Activated naive CD4-positive, alpha-beta T cell treated with anti-CD3 and anti-CD28 coated beads, Interleukin-2, amount 10 ng/mL, durations not matched to agents 7 days and 5 days (primary cell): ENCODE measurements at regions not wholly inside any gene's neighbourhood (a gene's known extent, or its start where the extent isn't known, plus 50 kb on each side); places are given as distances from the start of the nearest gene placed in this dataset.
"Not testable (repeated sequence)": the region's sequence is repeated elsewhere in the genome, so short reads cannot be mapped to it uniquely, and the experiment has no call there.

Source experiments
- CTCF ChIA-PET: fragments of 350-600 bp; sonication (Branson Sonifier 250); formaldehyde crosslinking; loops from one replicate; lab custom pipeline; 2021; ENCODE audit warnings: antibody characterized with exemption; lab: Charles Lee
- DNase-seq: peaks from one replicate; pipeline ENCODE4 v3.0.0-alpha.2; 2020
- H3K27ac Mint-ChIP-seq: one replicate; pipeline ENCODE4 v1.8.0; 2021; ENCODE audit warnings: mild to moderate bottlenecking, moderate library complexity, mixed read lengths
- H3K27me3 Mint-ChIP-seq: one replicate; pipeline ENCODE4 v1.8.0; 2021; ENCODE audit warnings: mild to moderate bottlenecking, mixed read lengths
- H3K36me3 Mint-ChIP-seq: one replicate; pipeline ENCODE4 v1.8.0; 2021; ENCODE audit warnings: mixed read lengths
- H3K4me1 Mint-ChIP-seq: one replicate; pipeline ENCODE4 v1.8.0; 2021; ENCODE audit warnings: mixed read lengths
- H3K4me3 Mint-ChIP-seq: one replicate; pipeline ENCODE4 v1.8.0; 2021; ENCODE audit warnings: mild to moderate bottlenecking, moderate library complexity, mixed read lengths
- H3K9me3 Mint-ChIP-seq: one replicate; pipeline ENCODE4 v1.8.0; 2021; ENCODE audit warnings: mixed read lengths

DNA sequence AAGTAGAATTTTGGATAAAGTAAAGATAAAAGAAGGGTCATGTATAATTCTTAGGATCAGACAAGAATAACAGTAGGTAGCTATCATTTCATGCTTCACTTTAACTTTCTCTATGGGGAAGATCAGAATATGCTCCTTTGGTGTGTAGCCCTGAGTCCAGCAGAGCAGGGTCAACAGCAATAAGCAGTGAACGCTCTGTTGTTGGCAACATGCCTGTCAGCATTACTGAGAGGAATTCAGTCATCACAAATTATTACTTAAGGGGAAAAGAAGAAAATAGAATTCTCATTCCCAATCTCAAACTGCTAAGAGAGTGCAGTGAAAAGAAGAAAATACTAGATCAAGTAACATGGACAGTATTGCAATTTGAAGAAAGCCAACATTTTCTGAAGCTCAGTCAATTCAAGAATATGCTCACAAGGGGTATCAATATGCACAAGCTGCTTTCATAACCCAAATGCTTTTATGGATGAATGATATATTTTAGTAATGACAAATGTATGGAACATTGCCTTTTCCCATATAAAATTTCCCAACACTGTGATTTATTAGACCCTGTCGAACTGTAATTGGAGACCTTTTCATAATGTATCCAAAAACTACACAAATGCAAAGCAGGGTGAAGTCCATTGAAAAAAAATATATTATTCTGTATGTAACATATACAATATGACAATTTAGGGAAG is 1359.4 kb downstream of the EFNA5 start:
- Mint-ChIP-seq H3K9me3 (no peaks in the 10 kb centered on the region), H3K4me3 (no peak overlapping the region), H3K27ac (no peak overlapping the region), H3K27me3 (no peaks in the 10 kb centered on the region), H3K36me3 (no peaks in the 10 kb centered on the region), H3K4me1 (no peaks in the 10 kb centered on the region)
- DNase-seq = no peak
- CTCF ChIA-PET = no interaction called here

DNA sequence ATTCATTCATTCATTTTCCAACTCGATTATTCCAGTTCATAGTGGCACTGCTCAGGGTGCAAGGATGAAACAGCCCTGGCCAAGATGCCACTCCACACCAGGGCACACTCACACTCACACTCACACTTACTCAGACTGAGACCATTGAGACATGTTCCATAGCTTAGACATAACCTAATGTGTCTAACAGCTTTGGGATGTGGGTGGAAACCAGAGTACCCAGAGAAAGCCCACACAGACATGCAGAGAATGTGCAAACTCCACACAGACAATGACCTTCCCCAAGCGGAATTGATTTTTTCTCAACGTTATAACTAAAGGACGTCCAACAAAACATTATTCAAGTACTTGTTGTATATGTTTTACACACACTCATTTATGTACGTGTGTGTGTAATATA is 1363.5 kb downstream of the EFNA5 start:
- no peaks in the 10 kb centered on the region for H3K4me1 Mint-ChIP-seq
- no peaks in the 10 kb centered on the region for H3K36me3 Mint-ChIP-seq
- H3K27ac Mint-ChIP-seq = no peak overlapping the region
- CTCF ChIA-PET = no interaction called here
- H3K4me3 Mint-ChIP-seq = no peak overlapping the region
- DNase-seq = no peak
- no peaks in the 10 kb centered on the region for H3K27me3 Mint-ChIP-seq
- no peaks in the 10 kb centered on the region for H3K9me3 Mint-ChIP-seq

DNA sequence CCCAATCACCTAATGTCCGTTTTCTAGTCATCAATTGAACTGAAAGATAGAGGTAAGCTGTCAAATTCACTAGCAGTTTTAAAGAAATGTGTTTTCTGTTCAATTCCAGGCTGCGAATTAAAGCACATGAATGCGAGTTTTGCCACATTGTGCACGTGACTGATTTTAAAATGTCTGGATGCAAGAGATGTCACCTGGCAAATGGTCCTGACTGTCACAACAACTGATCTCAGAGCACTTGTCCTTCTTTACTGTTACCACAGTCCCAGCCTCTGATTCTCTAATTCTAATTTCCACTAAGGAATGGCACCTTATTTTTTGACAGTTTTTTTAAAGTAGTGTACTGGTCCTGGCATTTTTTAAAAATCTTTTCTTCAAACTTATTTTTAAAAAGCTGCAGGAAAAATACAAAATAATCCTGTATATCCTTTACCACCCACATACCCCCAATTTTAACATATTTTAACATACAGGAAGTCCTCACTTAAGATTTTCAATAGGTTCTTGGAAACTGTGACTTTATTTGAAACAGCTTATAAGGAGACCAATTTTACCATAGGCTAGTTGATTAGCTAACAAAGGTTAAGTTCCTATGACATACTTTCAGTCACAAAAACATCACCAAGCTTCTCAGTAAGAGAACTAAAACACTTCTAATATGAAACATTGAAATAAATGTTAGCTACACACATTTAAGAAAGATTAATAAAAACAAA is 1364.3 kb downstream of the EFNA5 start:
- H3K4me3 Mint-ChIP-seq = no peak overlapping the region
- DNase-seq = no peak
- H3K27ac Mint-ChIP-seq = no peak overlapping the region
- no peaks in the 10 kb centered on the region for H3K36me3 Mint-ChIP-seq
- CTCF ChIA-PET = no interaction called here
- H3K9me3 Mint-ChIP-seq = no peaks in the 10 kb centered on the region
- no peaks in the 10 kb centered on the region for H3K4me1 Mint-ChIP-seq
- no peaks in the 10 kb centered on the region for H3K27me3 Mint-ChIP-seq

DNA sequence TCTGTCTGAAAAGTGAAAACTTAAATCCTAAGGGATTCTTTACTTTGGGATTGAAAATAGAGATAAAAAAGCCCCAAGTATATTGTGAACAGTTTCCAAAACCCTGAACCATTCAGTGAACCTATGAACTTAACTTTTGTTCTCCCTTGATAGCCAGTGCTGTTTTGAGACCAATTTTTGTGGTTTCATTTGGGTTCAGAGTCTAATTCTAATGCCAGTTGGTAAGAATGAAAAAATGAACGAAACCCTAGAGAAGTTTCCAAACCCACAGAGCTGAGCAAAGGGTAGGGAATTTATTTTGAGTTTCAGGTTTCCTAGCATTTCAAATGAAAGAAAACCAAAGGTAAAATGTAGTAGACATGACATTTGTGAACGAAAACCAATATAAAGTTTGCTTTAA is 1366.8 kb downstream of the EFNA5 start:
- H3K4me1 Mint-ChIP-seq = no peaks in the 10 kb centered on the region
- CTCF ChIA-PET = no interaction called here
- no peaks in the 10 kb centered on the region for H3K27me3 Mint-ChIP-seq
- H3K4me3 Mint-ChIP-seq = no peak overlapping the region
- no peak overlapping the region for H3K27ac Mint-ChIP-seq
- no peaks in the 10 kb centered on the region for H3K9me3 Mint-ChIP-seq
- no peaks in the 10 kb centered on the region for H3K36me3 Mint-ChIP-seq
- DNase-seq = no peak

DNA sequence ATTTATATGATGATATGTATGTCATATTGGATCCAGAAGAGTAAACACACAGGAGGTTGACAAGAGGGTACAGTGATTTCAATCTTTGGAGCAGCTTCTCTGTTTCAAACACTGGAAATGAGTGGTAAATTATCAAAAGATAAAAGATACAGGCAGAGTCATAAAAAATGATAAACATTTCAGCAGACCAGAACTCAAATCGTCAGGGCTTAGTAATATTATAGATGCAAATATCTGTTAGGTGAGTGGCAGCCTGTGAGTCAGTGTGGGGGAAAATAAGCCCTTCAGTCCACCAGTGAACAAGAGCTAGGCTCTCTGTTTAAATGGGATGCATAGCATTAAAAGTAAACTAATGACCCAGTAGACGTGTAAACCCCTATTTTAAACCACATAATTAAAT is 1378.1 kb downstream of the EFNA5 start:
- H3K36me3 Mint-ChIP-seq = no peaks in the 10 kb centered on the region
- H3K27me3 Mint-ChIP-seq = no peaks in the 10 kb centered on the region
- H3K9me3 Mint-ChIP-seq = no peaks in the 10 kb centered on the region
- DNase-seq = no peak
- H3K27ac Mint-ChIP-seq = no peak overlapping the region
- no peak overlapping the region for H3K4me3 Mint-ChIP-seq
- CTCF ChIA-PET = no interaction called here
- H3K4me1 Mint-ChIP-seq = no peaks in the 10 kb centered on the region

DNA sequence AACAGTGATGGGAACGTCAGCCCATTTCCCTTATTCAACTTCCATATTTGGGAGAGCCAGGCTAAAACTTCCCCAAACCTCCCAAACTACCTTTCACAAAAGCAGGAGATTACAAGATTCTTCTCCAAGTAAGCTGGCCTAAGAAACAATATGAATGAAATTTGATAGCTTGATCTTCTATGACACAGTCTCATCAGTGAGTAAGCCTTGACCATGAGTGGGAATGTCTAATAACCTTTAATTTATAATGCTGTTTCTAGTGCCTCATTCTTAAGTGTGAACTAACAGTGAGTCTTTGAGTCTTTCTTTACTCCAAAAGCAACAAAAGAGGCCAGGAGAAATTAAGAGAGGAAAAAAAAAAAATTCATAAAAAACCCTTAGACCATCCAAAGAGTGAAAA is 1379.9 kb downstream of the EFNA5 start:
- no peaks in the 10 kb centered on the region for H3K4me1 Mint-ChIP-seq
- CTCF ChIA-PET = no interaction called here
- H3K27me3 Mint-ChIP-seq = no peaks in the 10 kb centered on the region
- H3K27ac Mint-ChIP-seq = no peak overlapping the region
- H3K4me3 Mint-ChIP-seq = no peak overlapping the region
- no peaks in the 10 kb centered on the region for H3K9me3 Mint-ChIP-seq
- H3K36me3 Mint-ChIP-seq = no peaks in the 10 kb centered on the region
- no peak for DNase-seq

DNA sequence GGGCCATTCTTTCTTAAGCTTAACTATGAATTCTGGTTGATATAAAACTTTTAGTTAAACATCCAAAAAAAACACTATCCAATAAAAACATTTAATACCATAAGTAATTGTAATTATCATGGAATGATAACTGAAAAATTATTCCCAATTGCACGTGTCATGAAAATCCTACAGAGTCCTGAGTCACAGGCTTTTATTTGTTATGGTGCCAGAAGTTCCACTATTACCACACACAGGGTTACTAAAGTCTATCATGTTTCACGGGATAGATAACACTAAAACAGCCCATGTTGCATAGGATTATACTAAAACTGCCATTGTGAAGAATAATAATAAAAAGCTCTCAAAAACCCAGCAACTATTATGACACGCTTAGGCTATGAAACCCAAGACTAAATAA is 1381.8 kb downstream of the EFNA5 start:
- H3K4me1 Mint-ChIP-seq = no peaks in the 10 kb centered on the region
- CTCF ChIA-PET = interaction anchor here (0.7 kb wide), 1 partner anchor 436 kb away, joined by 3 read pairs; no protein-coding TSS in a partner anchor
- H3K27ac Mint-ChIP-seq = no peak overlapping the region
- no peaks in the 10 kb centered on the region for H3K9me3 Mint-ChIP-seq
- no peak for DNase-seq
- H3K36me3 Mint-ChIP-seq = no peaks in the 10 kb centered on the region
- no peaks in the 10 kb centered on the region for H3K27me3 Mint-ChIP-seq
- H3K4me3 Mint-ChIP-seq = no peak overlapping the region

DNA sequence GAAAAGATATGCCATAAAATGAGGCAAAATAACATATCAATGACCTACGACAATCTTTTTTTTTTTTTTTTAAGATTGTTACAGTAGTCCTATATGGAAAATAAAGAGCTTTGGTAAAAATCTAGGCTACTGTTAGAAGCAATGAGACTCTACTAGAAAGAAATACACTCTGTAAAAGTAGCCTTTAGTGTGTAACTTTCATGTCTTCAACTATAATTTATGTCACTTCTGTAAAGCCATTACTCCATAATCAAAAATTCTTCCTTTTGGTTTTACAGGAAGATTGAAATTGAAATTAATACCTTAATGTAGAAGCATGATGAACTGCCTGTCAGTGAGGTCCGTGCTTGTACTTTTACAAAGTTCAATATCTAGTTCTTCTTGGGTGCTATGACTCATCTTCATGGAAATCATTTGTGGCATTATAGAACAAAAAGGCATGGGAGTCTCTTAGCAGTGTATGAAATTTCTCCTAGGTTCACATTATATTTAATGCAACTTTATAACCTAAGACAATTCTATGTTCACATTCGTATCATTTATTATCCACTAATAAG is 1393.1 kb downstream of the EFNA5 start:
- no peaks in the 10 kb centered on the region for H3K9me3 Mint-ChIP-seq

DNA sequence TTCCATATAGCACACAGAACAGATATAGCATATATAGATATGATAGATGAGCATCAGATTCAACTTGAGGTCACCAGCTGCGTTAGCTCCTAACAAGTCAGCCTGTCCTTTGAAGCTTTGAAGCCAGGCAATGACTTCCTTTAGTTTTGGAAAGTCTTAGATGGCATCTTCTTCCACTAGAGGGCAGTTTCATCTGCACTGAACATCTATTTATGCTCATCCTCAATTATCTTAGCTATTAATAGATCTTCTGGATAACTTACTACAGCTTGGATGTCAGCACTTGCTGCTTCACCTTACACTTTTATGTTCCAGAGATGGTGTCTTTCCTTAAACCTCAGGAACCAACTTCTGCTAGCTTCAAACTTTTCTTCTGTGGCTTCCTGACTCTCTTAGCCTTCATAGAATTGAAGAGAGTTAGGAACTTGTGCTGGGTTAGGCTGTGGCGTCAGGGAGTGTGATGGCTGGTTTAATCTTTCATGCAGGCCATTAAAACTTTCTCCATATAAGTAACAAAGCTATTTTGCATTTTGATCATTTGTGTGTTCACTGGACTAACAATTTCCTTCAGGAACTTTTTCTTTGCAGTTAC is 1401.4 kb downstream of the EFNA5 start:
- H3K27ac Mint-ChIP-seq = no peak overlapping the region
- peaks cover 4% of the 10 kb centered on the region for H3K9me3 Mint-ChIP-seq
- no peaks in the 10 kb centered on the region for H3K36me3 Mint-ChIP-seq
- no peak overlapping the region for H3K4me3 Mint-ChIP-seq
- no peak for DNase-seq
- CTCF ChIA-PET = no interaction called here
- no peaks in the 10 kb centered on the region for H3K4me1 Mint-ChIP-seq
- H3K27me3 Mint-ChIP-seq = no peaks in the 10 kb centered on the region

More for the DNA sequence above, 1393.1 kb downstream of the EFNA5 start:
- CTCF ChIA-PET = no interaction called here
- DNase-seq = no peak
- no peak overlapping the region for H3K27ac Mint-ChIP-seq
- no peaks in the 10 kb centered on the region for H3K36me3 Mint-ChIP-seq
- H3K27me3 Mint-ChIP-seq = no peaks in the 10 kb centered on the region
- no peak overlapping the region for H3K4me3 Mint-ChIP-seq
- no peaks in the 10 kb centered on the region for H3K4me1 Mint-ChIP-seq

DNA sequence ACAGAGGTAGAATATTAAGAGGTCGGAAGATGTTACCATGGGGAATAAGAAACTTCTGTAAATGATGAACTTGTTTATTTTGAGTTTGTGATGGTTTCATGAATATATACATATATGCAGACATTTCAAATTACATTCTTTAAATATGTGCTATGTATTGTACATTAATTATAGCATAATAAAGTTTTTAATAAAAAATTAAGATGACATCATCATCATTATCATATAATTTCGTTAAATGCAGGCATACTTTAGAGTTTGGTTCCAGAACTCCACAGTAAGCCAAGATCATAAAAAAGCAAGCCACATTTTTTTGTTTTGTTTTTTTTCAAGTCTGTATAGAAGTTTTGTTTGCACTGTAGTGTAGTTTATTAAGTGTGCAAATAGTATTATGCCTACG is 1403.5 kb downstream of the EFNA5 start:
- no peaks in the 10 kb centered on the region for H3K4me1 Mint-ChIP-seq
- CTCF ChIA-PET = no interaction called here
- DNase-seq = no peak
- H3K27me3 Mint-ChIP-seq = no peaks in the 10 kb centered on the region
- peaks cover 2% of the 10 kb centered on the region for H3K9me3 Mint-ChIP-seq
- no peaks in the 10 kb centered on the region for H3K36me3 Mint-ChIP-seq
- no peak overlapping the region for H3K27ac Mint-ChIP-seq
- H3K4me3 Mint-ChIP-seq = no peak overlapping the region

DNA sequence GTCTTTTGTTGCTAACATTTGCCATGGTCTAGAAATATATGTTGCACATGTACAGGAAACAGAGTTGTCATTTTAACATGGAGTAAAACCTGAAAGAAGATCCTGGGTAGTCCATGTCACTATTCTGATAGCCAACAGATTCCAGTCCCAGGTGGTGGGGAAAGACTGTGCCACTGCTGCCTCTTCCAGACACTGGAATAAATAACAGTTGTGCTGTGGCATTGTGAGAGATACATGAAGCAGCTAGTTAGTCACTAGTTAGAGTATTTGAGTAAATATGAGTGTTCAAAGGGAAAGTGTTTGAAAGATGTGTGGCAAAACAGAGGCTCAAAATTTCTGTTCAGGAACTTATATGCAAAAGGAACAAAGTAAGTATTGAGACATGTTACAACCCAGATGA is 1408.3 kb downstream of the EFNA5 start:
- no peak overlapping the region for H3K4me3 Mint-ChIP-seq
- no peaks in the 10 kb centered on the region for H3K4me1 Mint-ChIP-seq
- no peak overlapping the region for H3K27ac Mint-ChIP-seq
- CTCF ChIA-PET = no interaction called here
- peaks cover 3% of the 10 kb centered on the region for H3K9me3 Mint-ChIP-seq
- H3K36me3 Mint-ChIP-seq = no peaks in the 10 kb centered on the region
- DNase-seq = no peak
- no peaks in the 10 kb centered on the region for H3K27me3 Mint-ChIP-seq

DNA sequence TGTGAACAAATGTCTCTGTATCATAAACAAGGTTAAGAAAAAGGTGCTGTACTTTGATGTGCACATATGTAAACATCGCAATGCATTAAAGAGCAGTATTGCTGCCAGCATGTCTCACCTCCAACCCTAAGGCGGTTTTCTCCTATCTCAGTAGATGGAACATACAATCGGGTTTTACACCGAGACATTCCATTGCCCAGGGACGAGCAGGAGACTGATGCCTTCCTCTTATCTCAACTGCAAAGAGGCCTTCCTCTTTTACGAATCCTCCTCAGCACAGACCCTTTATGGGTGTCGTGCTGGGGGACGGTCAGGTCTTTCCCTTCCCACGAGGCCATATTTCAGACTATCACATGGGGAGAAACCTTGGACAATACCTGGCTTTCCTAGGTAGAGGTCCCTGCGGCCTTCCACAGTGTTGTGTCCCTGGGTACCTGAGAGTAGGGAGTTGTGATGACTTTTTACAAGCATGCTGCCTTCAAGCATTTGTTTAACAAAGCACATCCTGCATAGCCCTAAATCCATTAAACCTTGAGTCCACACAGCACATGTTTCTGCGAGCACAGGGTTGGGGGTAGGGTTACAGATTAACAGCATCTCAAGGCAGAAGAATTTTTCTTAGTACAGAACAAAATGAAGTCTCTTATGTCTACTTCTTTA is 1411.2 kb downstream of the EFNA5 start:
- CTCF ChIA-PET, H3K27me3 Mint-ChIP-seq, H3K36me3 Mint-ChIP-seq, H3K4me3 Mint-ChIP-seq, DNase-seq, H3K27ac Mint-ChIP-seq, H3K9me3 Mint-ChIP-seq, H3K4me1 Mint-ChIP-seq: not testable (repeated sequence)

DNA sequence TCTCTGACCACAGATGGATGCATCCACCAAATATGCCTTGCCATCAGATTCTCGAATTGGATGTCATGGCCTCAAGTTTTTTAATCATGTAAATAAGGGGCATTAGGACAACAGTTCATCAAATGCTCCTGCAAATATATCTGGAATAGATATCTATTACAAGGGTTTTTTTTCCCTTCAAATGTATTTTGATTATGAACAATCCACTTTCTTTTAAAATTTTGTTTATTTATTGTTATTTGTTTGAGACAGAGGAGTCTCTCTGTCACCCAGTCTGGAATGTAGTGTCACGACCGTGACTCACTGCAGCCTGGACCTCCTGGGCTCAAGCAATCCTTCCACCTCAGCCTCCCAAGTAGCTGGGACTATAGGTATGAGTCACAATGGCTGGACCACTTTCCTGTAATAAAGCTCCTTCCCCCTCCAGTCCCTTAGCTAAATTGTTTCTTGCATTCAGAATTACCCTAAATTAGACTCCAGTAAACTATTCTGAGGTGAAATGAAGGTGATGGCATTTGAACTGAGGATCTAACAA is 1412.1 kb downstream of the EFNA5 start:
- H3K4me3 Mint-ChIP-seq = no peak overlapping the region
- no peak for DNase-seq
- H3K36me3 Mint-ChIP-seq = no peaks in the 10 kb centered on the region
- no peak overlapping the region for H3K27ac Mint-ChIP-seq
- no peaks in the 10 kb centered on the region for H3K27me3 Mint-ChIP-seq
- no peaks in the 10 kb centered on the region for H3K4me1 Mint-ChIP-seq
- CTCF ChIA-PET = no interaction called here
- H3K9me3 Mint-ChIP-seq = peaks cover 3% of the 10 kb centered on the region

DNA sequence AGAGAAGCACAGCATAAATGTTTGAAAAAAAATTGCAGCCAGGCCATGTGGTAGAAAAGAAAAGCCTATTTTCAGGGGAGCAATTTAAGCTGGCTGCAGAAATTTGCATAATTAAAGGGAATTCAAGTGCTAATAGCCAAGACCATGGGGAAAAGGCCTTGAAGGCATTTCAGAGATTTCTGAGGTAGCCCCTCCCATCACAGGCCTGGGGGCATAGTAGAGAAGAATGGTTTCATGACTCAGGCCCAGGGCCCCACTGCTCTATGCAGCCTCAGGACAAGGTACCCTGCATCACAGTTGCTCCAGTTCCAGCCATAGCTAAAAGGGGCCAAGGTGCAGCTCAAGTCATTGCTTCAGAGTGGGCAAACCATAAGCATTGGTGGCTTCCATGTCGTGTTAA is 1416.0 kb downstream of the EFNA5 start:
- H3K4me1 Mint-ChIP-seq = no peaks in the 10 kb centered on the region
- CTCF ChIA-PET = no interaction called here

More for the DNA sequence above, 1416.0 kb downstream of the EFNA5 start:
- H3K9me3 Mint-ChIP-seq = no peaks in the 10 kb centered on the region
- no peaks in the 10 kb centered on the region for H3K27me3 Mint-ChIP-seq
- no peak overlapping the region for H3K27ac Mint-ChIP-seq
- H3K36me3 Mint-ChIP-seq = no peaks in the 10 kb centered on the region
- no peak for DNase-seq
- H3K4me3 Mint-ChIP-seq = no peak overlapping the region
